ENCODE measurements at regions not wholly inside any gene's neighbourhood (a gene's known extent, or its start where the extent isn't known, plus 50 kb on each side); places are given as distances from the start of the nearest gene placed in this dataset.

DNA sequence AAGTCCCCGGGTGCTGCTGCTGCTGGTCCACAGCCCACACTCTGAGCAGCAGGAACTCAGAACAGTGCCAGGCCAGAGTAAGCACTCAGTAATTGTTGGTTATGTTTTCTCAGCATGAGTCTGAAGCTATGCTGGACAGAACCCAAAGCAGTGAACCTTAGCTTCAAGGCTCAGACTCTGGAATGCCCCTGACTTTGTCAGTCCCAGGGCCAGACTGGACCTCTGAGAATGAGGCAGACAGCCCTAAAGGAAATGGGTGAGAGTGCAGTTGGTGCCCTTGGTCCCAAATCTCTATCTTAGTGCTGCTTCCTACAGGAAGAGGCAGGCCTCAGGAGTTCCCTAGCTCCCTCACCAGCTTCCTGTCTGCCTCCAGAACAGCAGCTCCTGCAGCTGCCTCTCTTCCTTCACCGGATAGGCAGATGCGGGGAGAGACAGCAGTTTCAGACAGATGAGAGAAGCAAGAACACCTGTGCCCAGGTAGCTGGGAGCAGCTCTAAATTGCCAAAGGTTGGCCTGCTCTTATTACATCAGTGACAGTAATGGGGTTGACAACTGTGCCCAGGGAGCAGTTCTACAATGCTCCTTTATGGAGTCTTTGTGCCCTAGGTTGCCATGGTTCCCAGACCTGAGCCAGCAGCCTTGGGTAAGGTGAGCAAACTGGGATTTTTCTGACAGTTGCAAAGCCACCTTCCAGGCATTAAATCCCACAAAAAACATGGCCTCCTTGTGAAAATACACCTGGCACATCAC, 82.2 kb upstream of the CXCL14 start:
- DNase-seq = peak; percentile 24

DNA sequence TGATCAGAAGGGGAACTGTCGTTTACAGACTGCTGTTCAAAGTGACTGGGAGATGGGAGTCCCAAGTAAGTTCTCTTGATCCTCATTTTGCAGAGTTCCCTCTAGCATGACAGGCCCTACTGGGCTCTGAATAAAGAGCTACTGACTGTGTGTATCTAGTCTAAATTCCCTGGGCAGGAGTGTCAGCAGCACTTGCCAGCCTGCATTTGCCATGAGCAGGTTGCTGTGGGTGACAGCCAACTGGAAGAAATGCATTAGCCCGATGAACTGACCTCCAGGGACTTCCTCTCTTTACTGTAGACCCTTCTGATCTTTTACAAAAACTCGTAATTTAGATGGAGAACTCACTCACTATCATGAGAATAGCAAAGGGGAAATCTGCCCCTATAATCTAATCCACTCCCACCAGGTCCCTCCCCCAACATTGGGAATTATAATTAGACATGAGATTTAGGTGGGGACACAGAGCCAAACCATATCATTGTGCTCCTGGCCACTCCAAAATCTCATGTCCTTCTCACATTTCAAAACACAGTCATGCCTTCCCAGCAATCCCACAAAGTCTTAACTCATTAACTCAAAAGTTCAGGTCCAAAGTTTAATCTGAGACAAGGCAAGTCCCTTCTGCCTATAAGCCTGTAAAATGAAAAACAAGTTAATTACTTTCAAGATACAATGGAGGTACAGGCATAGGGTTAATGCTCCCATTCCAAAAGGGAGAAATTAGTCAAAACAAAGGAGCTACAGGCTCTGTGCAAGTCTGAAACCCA, 78.9 kb upstream of the CXCL14 start:
- no peak for DNase-seq

- no peak for DNase-seq
Measured at GRCh38 chr5:135655468-135655815, 76.7 kb upstream of the CXCL14 start.

DNA sequence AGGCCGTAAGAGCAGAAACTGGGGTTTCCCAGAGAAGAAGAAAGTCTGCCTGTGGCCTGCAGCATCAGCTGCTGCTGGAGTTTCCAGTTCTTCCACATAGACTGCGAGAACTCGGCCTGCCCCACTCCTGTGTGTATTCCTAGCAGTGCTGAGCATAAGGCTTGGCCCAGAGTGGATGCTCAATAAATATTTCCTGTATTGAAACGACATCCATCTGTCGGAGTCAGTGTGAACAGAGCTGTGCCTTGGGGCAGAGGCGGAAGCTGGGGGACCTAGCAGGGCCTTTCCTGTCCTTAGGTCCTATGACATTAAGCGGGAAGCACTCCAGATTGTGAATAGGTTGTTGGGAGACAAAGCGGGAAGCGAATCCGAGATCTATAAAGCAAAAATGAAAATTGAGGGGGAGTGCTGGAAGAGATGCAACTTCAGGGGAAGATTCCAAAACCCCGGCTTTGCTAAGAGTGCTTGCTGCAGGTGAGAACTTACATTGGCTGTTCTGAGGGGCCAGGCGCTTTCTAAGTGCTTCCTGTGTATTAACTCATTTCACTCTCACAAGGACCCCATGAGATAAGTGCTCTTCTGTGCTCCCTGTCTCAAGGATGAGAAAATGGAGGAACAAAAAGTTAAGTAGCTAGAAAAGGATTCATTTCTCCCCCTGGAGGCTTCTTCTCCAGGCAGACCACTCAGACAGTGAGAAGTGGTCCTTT, 76.1 kb upstream of the CXCL14 start:
- no peak for DNase-seq

DNA sequence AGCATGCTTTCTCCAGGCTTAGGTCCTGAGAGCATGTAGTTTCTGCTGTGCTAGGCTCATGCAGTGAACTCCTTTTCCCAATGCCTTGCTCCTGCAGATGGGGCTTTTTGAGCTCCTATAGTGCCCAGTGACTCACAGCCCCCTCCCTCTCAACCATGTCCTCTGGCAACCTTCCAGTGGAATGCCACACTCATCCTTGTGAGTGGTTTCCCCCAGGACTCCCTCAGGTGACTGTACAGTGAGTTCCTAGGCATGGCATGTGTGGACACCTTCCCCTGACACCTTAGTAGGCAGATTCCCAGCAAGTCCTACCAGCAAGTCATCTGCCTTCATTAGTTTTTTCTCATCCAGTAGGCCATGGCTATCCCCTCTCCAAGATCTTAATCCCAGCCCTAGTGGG, 72.4 kb upstream of the CXCL14 start:
- peak; percentile 35 for DNase-seq

GRCh38 chr5:135650081-135650480, 71.3 kb upstream of the CXCL14 start:
- no peak for DNase-seq

- no peak for DNase-seq
Measured at GRCh38 chr5:135649435-135649834, 70.6 kb upstream of the CXCL14 start.

DNA sequence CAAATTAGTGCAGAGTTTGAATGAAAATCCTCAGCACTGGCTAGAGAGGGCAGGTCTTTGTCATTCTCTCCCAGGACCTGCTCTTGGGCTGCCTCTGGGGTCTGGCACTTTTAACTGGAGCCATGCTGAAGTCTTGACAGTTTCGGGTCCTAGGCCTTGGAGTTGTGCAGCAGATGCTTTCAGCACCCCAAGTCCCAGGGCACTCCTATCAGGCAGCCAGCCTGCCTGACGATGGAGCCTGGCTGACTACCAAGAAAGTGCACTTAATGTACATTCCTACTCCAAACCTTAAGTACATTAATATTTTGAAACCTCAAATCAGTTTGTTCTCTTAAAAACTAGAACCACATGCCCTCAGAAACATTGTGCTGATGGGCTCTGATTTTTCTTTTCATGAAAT, 69.3 kb upstream of the CXCL14 start:
- DNase-seq = no peak

GRCh38 chr5:135645336-135646180, 66.8 kb upstream of the CXCL14 start:
- DNase-seq = no peak

DNA sequence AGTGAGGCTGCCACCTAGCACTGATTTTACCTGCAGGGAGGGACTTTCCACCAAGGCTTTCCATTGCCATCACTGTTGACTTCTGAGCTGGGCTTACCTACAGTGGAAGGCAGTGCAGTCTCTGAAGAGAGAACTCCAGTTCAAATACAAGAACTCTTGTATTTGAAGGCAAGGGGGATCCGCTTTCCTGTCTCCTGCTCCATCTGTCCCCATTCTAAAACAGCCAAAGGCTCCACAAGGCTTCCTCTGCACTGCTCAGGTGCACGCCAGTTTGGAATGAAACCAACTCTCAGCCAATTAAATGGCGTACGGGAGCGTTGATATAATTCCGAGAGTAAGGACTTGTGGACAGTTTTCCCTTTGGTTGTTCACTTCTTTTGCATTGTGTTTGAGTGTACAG, 66.0 kb upstream of the CXCL14 start:
- DNase-seq = no peak

DNA sequence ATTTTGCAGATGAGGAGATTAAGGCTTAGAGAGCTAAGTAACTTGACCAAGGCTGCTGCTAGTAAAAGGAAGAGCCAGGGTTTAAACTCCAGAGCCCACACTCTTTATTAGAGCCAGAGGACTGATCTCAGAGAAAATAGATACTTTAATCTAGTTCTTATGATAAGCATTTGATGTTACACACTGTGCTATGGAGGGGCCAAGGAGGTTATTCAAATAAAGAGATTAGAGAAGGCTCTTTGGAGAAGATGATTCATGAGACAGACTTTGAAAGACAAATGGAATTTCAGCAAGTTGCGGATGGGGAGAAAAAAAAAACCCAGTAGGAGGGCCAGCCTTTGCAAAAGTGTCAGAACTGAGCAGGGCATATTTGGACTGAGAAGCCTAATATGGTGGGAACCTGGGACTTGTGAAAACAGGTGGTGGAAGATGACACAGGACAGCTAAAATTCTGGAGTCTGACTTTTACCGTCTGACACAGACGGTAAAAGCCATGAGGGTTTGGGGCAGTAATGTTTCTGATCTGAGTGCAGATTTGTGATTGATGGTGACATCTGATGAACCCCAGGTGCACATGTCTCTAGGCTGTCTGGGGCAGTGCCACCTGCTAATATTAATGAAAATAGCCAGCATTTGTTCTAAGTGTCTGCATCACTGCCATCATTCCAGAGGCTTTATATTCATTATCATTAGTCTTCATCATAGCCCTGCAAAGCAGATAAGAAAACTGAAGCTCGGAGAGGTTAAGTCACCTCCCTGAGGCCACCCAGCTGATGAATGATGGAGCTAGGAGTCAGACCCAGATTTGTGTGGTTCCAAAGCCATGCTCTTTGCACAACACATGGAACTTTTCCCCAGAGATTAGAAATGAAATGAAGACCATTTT, 65.3 kb upstream of the CXCL14 start:
- no peak for DNase-seq

DNA sequence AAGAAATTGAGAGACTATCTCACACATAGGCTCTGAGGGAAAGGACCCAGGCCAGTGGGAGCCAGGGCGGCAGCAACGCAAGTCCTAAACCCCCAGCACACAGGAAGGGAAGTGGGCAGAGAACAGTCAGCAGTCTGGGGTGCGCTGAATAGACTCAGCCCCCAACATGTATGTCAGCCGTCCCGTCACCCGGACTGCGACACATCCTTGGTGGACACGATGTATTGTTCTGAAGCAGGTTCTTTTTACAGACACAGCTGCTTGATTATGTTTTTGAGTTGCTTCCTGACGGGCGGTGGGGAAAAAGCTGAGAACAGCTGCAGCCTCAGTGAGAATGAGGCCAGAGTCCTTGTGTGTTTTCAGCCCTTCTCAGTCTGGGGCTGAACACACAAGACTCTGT, 64.1 kb upstream of the CXCL14 start:
- DNase-seq = no peak

DNA sequence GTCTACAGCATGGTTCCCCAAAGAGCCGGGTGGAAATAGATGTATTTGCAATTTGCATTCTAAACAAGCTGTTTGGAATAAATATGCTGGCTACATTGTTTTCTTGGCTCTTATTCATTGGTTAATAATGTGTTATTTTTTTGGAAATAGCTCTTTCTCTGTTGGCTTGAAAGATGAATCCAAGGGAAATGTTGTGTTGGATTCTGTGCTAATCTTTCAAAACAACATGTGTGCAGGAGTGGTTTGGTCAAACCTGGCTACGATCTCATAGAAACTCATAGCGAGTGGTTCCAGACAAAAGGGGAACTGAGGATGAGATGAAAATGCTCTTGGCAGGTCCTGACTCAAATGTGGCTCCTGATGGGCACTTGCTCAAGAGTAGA, 63.7 kb upstream of the CXCL14 start:
- no peak for DNase-seq

- no peak for DNase-seq
Measured at GRCh38 chr5:135641734-135642487, 63.1 kb upstream of the CXCL14 start.

- DNase-seq = no peak
Measured at GRCh38 chr5:135641319-135641718, 62.5 kb upstream of the CXCL14 start.

DNA sequence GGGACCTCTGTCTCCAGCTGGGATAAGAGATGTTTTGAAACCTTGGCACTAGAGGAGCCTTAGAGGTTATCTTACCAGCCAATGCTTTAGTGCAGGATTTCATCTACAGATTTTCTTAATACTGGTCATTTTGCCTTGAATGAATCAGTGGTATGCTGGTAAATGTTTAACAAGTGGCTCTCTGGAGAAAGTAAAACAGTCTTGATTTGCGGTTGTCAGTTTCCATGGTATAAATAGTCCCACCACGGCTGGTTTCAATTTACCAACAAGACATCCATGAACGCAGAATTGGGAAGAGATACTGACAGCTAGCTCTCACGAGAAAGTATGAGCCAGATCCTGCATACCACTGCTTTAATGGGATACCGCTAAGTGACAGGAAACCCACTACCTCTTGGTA, 56.7 kb upstream of the CXCL14 start:
- peak; percentile 23 for DNase-seq

GRCh38 chr5:135632798-135633197, 54.0 kb upstream of the CXCL14 start:
- DNase-seq = no peak

DNA sequence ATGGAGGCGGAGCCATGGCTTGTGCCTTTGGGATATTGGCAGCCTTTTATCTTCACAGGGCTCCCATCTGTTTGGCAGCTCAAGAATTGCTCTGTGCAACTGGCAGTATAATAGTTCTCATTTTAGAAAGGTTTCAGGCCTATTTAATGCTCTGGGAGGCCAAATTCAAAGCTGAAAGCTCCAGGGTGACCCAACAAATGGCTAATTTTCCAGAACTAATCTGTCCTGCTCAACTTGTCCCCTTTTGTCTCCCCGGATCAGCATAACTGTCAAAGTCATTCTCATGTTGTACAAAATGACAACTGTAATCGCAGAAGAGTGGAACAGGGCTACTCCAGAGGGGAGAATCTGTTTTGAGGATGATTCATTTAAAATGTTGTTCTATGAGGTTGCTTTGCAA, 52.6 kb upstream of the CXCL14 start:
- no peak for DNase-seq

GRCh38 chr5:135629666-135630065, 50.9 kb upstream of the CXCL14 start:
- no peak for DNase-seq

GRCh38 chr5:135628771-135629563, 50.2 kb upstream of the CXCL14 start:
- DNase-seq = no peak

All from fibroblast of skin of scalp (primary cell).